NB4 (cell line): ENCODE measurements at regions not wholly inside any gene's neighbourhood (a gene's known extent, or its start where the extent isn't known, plus 50 kb on each side); places are given as distances from the start of the nearest gene placed in this dataset.

ENCODE experiments used
- CTCF ChIP-seq: IDR thresholded peaks from one replicate; pipeline ENCODE4 v1.5.1; 2012; ENCODE audit warnings: low read depth, low read length
- POLR2A ChIP-seq: IDR thresholded peaks from 2 replicates; pipeline ENCODE4 v1.6.1; 2011; ENCODE audit warnings: mild to moderate bottlenecking; ENCODE audit not compliant: insufficient read length; ENCODE audit errors: extremely low read depth
- TF ChIP-seq, protein P1 (sequence below): IDR thresholded peaks from 2 replicates; pipeline ENCODE4 v1.6.1; 2011; ENCODE audit warnings: low read depth, low read length

DNA sequence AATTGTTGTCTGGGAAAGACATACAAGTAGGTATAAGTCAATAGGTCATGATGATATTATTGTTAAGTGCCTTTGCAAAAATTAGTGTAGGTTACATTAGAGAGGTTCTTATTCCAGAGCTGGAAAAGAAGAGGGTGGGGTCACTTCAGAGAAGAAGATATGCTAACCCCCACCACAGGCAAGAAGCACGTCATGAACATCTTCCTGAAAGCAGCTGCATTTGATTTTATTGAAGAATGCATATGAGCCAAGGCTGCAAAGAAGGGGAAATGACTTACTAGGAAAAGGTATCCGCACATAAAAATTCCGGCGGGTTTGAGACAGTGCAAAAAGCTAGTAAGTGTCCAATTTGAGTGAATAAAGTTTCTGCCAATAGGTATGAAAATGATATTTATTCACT lies 195.3 kb upstream of the CDH2 start:
- TF ChIP-seq CTCF (no peak), POLR2A (no peak)
- TF ChIP-seq, protein P1, sequence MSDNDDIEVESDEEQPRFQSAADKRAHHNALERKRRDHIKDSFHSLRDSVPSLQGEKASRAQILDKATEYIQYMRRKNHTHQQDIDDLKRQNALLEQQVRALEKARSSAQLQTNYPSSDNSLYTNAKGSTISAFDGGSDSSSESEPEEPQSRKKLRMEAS = no peak
